Astrocyte (in vitro differentiated cells and primary cell): ENCODE measurements at regions not wholly inside any gene's neighbourhood (a gene's known extent, or its start where the extent isn't known, plus 50 kb on each side); places are given as distances from the start of the nearest gene placed in this dataset.

Source experiments
- CTCF ChIP-seq: IDR thresholded peaks from 2 replicates; pipeline ENCODE4 v1.5.1; 2011; ENCODE audit warnings: low read depth, mild to moderate bottlenecking, inconsistent platforms, low read length, moderate library complexity; ENCODE audit not compliant: insufficient read depth
- EZH2 ChIP-seq: IDR thresholded peaks from 2 replicates; pipeline ENCODE4 v1.6.1; 2012; ENCODE audit warnings: mild to moderate bottlenecking, low read length, inconsistent platforms; ENCODE audit not compliant: insufficient read depth

- TF ChIP-seq CTCF (no peak), EZH2 (no peak)
Observed at GRCh38 chr4:11534623-11535302, 106.1 kb upstream of the HS3ST1 start.
